Karpas-422 (cell line): ENCODE measurements at regions not wholly inside any gene's neighbourhood (a gene's known extent, or its start where the extent isn't known, plus 50 kb on each side); places are given as distances from the start of the nearest gene placed in this dataset.
"Not testable (repeated sequence)": the region's sequence is repeated elsewhere in the genome, so short reads cannot be mapped to it uniquely, and the experiment has no call there.

ENCODE experiments used
- DNase-seq: peaks from one replicate; pipeline ENCODE4 v3.0.0-alpha.2; 2015
- H2AFZ ChIP-seq: fragments of 200-600 bp; sonication (generic); 2 replicates; pipeline ENCODE4 v1.6.1; 2014; ENCODE audit warnings: antibody characterized with exemption, low read length, mixed read lengths
- H3K27ac ChIP-seq: fragments of 200-600 bp; sonication (generic); 2 replicates; pipeline ENCODE4 v1.5.1; 2014; ENCODE audit warnings: mild to moderate bottlenecking, low read length, moderate library complexity
- H3K27me3 ChIP-seq: fragments of 200-600 bp; sonication (generic); 2 replicates; pipeline ENCODE4 v1.6.1; 2014; ENCODE audit warnings: low read length, mixed read lengths
- H3K36me3 ChIP-seq: fragments of 200-600 bp; sonication (generic); 2 replicates; pipeline ENCODE4 v1.6.1; 2014; ENCODE audit warnings: low read length, mixed read lengths; ENCODE audit not compliant: insufficient read depth
- H3K4me1 ChIP-seq: fragments of 200-600 bp; sonication (generic); 2 replicates; pipeline ENCODE4 v1.6.1; 2014; ENCODE audit warnings: mild to moderate bottlenecking, low read length, mixed read lengths
- H3K4me2 ChIP-seq: fragments of 200-600 bp; sonication (generic); 2 replicates; pipeline ENCODE4 v1.6.1; 2014; ENCODE audit warnings: low read length, low read depth, mild to moderate bottlenecking; ENCODE audit not compliant: poor library complexity, severe bottlenecking
- H3K4me3 ChIP-seq: fragments of 200-600 bp; sonication (generic); 2 replicates; pipeline ENCODE4 v1.5.1; 2014; ENCODE audit warnings: mild to moderate bottlenecking, antibody characterized with exemption, low read length, mixed read lengths
- H3K79me2 ChIP-seq: fragments of 200-600 bp; sonication (generic); 2 replicates; pipeline ENCODE4 v1.6.1; 2014; ENCODE audit warnings: mild to moderate bottlenecking, low read length, mixed read lengths
- H3K9ac ChIP-seq: fragments of 200-600 bp; sonication (generic); 2 replicates; pipeline ENCODE4 v1.6.0; 2014; ENCODE audit warnings: low read length
- H3K9me2 ChIP-seq: fragments of 200-600 bp; sonication (generic), shearing (Covaris generic); replicated peaks from 2 replicates; pipeline ENCODE4 v1.6.0; 2014; ENCODE audit warnings: mild to moderate bottlenecking, low read length, moderate library complexity; ENCODE audit not compliant: insufficient read depth
- H3K9me3 ChIP-seq: fragments of 300-700, 200-600 bp; sonication (generic); 2 replicates; pipeline ENCODE4 v1.6.1; 2014; ENCODE audit warnings: low read length, mixed read lengths
- H4K20me1 ChIP-seq: fragments of 200-600 bp; sonication (generic); 2 replicates; pipeline ENCODE4 v1.6.1; 2014; ENCODE audit warnings: mild to moderate bottlenecking, antibody characterized with exemption, low read length, low read depth; ENCODE audit not compliant: insufficient read depth

GRCh38 chr3:163561151-163561550 is 1517.1 kb downstream of the SI start:
- Histone ChIP-seq H3K4me1 (no peaks in the 10 kb centered on the region), H3K27ac (no peak overlapping the region), H3K9me3 (peaks cover 10% of the 10 kb centered on the region; the same call in 1 of the 2 replicates), H3K27me3 (no peaks in the 10 kb centered on the region), H3K9ac (no peak overlapping the region), H3K4me3 (no peak overlapping the region), H3K79me2 (no peaks in the 10 kb centered on the region), H3K36me3 (no peaks in the 10 kb centered on the region), H4K20me1 (no peaks in the 10 kb centered on the region), H2AFZ (no peak overlapping the region), H3K4me2 (no peak overlapping the region), H3K9me2 (no peaks in the 10 kb centered on the region)
- DNase-seq, result no peak

GRCh38 chr3:163560459-163560858 is 1517.8 kb downstream of the SI start:
- Histone ChIP-seq H4K20me1 (no peaks in the 10 kb centered on the region), H3K36me3 (no peaks in the 10 kb centered on the region), H3K79me2 (no peaks in the 10 kb centered on the region), H3K27me3 (no peaks in the 10 kb centered on the region), H3K9me3 (peaks cover 10% of the 10 kb centered on the region; the same call in 1 of the 2 replicates), H3K9me2 (no peaks in the 10 kb centered on the region), H3K4me1 (no peaks in the 10 kb centered on the region), H3K4me2 (no peak overlapping the region), H3K4me3 (no peak overlapping the region), H3K9ac (no peak overlapping the region), H2AFZ (no peak overlapping the region), H3K27ac (no peak overlapping the region)
- DNase-seq, result no peak

GRCh38 chr3:163556813-163557523 is 1521.3 kb downstream of the SI start:
- no peaks in the 10 kb centered on the region for H3K27me3 ChIP-seq
- no peaks in the 10 kb centered on the region for H4K20me1 ChIP-seq
- H3K4me2 ChIP-seq, result no peak overlapping the region
- H3K9me3 ChIP-seq, result peaks cover 18% of the 10 kb centered on the region; the same call in 1 of the 2 replicates
- DNase-seq, result no peak
- no peaks in the 10 kb centered on the region for H3K9me2 ChIP-seq
- no peak overlapping the region for H3K27ac ChIP-seq
- no peaks in the 10 kb centered on the region for H3K36me3 ChIP-seq
- H3K4me3 ChIP-seq, result no peak overlapping the region
- H3K4me1 ChIP-seq, result no peaks in the 10 kb centered on the region
- H2AFZ ChIP-seq, result no peak overlapping the region
- no peaks in the 10 kb centered on the region for H3K79me2 ChIP-seq
- no peak overlapping the region for H3K9ac ChIP-seq

- no peak for DNase-seq
- no peak overlapping the region for H3K4me2 ChIP-seq
These were observed 1522.4 kb downstream of the SI start for GRCh38 chr3:163555918-163556317.

GRCh38 chr3:163552659-163552966 is 1525.7 kb downstream of the SI start:
- no peak for DNase-seq
- H4K20me1 ChIP-seq, result no peaks in the 10 kb centered on the region
- H3K27me3 ChIP-seq, result no peaks in the 10 kb centered on the region
- no peaks in the 10 kb centered on the region for H3K36me3 ChIP-seq
- H3K4me3 ChIP-seq, result no peak overlapping the region
- no peak overlapping the region for H2AFZ ChIP-seq
- H3K9me2 ChIP-seq, result no peaks in the 10 kb centered on the region
- no peak overlapping the region for H3K27ac ChIP-seq
- H3K79me2 ChIP-seq, result no peaks in the 10 kb centered on the region
- no peak overlapping the region for H3K9ac ChIP-seq
- H3K4me1 ChIP-seq, result no peaks in the 10 kb centered on the region
- H3K9me3 ChIP-seq, result peaks cover 18% of the 10 kb centered on the region
- no peak overlapping the region for H3K4me2 ChIP-seq

More at GRCh38 chr3:163555918-163556317, 1522.4 kb downstream of the SI start:
- Histone ChIP-seq H3K9ac (no peak overlapping the region), H4K20me1 (no peaks in the 10 kb centered on the region), H3K27ac (no peak overlapping the region), H2AFZ (no peak overlapping the region), H3K4me1 (no peaks in the 10 kb centered on the region), H3K9me3 (peaks cover 15% of the 10 kb centered on the region; the same call in 1 of the 2 replicates), H3K27me3 (no peaks in the 10 kb centered on the region), H3K9me2 (no peaks in the 10 kb centered on the region), H3K36me3 (no peaks in the 10 kb centered on the region), H3K4me3 (no peak overlapping the region), H3K79me2 (no peaks in the 10 kb centered on the region)

- H3K4me1 ChIP-seq, H3K27ac ChIP-seq, H3K36me3 ChIP-seq, H3K4me3 ChIP-seq, H3K79me2 ChIP-seq, H2AFZ ChIP-seq, H3K9ac ChIP-seq, H3K27me3 ChIP-seq, H3K4me2 ChIP-seq, H4K20me1 ChIP-seq, DNase-seq, H3K9me2 ChIP-seq: not testable (repeated sequence)
- H3K9me3 ChIP-seq, result peaks cover 18% of the 10 kb centered on the region
These were observed 1526.2 kb downstream of the SI start for GRCh38 chr3:163551915-163552658.

- Histone ChIP-seq H3K9me3 (peaks cover 22% of the 10 kb centered on the region), H3K27me3 (no peaks in the 10 kb centered on the region), H3K9me2 (no peaks in the 10 kb centered on the region), H3K4me3 (no peak overlapping the region), H4K20me1 (no peaks in the 10 kb centered on the region), H3K9ac (no peak overlapping the region), H3K4me1 (no peaks in the 10 kb centered on the region), H2AFZ (no peak overlapping the region), H3K27ac (no peak overlapping the region), H3K36me3 (no peaks in the 10 kb centered on the region), H3K79me2 (no peaks in the 10 kb centered on the region), H3K4me2 (no peak overlapping the region)
- DNase-seq, result no peak
These were observed 1530.3 kb downstream of the SI start for GRCh38 chr3:163548015-163548414.

GRCh38 chr3:163547014-163547685 is 1531.1 kb downstream of the SI start:
- Histone ChIP-seq H3K4me1 (no peaks in the 10 kb centered on the region), H4K20me1 (no peaks in the 10 kb centered on the region), H2AFZ (no peak overlapping the region), H3K4me3 (no peak overlapping the region), H3K27ac (no peak overlapping the region), H3K79me2 (no peaks in the 10 kb centered on the region), H3K9me3 (peaks cover 19% of the 10 kb centered on the region), H3K9me2 (no peaks in the 10 kb centered on the region), H3K36me3 (no peaks in the 10 kb centered on the region), H3K27me3 (no peaks in the 10 kb centered on the region), H3K4me2 (no peak overlapping the region), H3K9ac (no peak overlapping the region)
- no peak for DNase-seq
